ENCODE measurements at regions not wholly inside any gene's neighbourhood (a gene's known extent, or its start where the extent isn't known, plus 50 kb on each side); places are given as distances from the start of the nearest gene placed in this dataset.

DNA sequence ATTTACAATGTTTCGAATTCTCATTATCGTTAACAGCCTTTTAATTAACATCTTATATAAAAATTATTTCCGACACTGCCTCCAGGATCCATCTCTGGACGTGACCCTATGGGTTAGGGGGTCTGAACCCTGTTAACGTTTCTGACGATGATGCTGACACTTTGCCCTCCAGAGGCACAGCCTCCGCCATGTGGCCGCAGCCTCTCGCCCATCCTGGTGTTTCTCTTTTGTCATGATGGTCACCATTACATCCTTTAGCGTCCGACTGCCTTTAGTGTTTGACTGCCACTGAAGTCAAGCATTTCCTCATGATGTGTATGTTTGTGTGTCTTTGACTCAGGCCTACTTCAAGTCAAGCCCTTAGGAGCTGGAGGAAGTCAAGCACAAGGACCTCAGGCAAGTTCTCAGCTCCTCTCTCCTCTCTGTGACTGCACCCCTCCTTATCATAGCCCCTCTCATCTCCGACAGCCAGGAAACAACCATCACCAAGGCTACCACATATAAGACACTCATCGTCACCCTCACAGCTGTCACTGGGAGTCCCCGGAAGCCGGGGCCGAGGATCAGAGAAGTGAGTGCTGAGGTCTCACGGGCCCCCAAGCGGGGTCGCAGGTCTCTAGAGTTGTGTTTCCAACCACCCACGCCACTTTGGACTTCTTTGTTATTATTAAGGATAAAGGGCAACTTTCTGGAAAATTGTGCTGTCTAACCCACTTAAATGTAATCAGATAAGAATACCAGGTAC lies 96.1 kb upstream of the PPP2R2D start:
- H3K9me3 Mint-ChIP-seq (ENCODE audit: low read depth, unreplicated experiment) = peaks cover 3% of the 10 kb centered on the region
- no peaks in the 10 kb centered on the region for H3K36me3 Mint-ChIP-seq (ENCODE audit: insufficient read depth, unreplicated experiment)
- peaks cover 84% of the 10 kb centered on the region for H3K27me3 Mint-ChIP-seq (ENCODE audit: unreplicated experiment)
- intact Hi-C loops (cut with micrococcal nuclease; ENCODE audit: unreplicated experiment) = no loop called here
- no TSS peak for BruUV-seq (replicated peaks)
- H3K4me1 Mint-ChIP-seq (ENCODE audit: low read depth, unreplicated experiment) = no peaks in the 10 kb centered on the region
- TF ChIP-seq, protein P1, sequence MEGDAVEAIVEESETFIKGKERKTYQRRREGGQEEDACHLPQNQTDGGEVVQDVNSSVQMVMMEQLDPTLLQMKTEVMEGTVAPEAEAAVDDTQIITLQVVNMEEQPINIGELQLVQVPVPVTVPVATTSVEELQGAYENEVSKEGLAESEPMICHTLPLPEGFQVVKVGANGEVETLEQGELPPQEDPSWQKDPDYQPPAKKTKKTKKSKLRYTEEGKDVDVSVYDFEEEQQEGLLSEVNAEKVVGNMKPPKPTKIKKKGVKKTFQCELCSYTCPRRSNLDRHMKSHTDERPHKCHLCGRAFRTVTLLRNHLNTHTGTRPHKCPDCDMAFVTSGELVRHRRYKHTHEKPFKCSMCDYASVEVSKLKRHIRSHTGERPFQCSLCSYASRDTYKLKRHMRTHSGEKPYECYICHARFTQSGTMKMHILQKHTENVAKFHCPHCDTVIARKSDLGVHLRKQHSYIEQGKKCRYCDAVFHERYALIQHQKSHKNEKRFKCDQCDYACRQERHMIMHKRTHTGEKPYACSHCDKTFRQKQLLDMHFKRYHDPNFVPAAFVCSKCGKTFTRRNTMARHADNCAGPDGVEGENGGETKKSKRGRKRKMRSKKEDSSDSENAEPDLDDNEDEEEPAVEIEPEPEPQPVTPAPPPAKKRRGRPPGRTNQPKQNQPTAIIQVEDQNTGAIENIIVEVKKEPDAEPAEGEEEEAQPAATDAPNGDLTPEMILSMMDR (IDR thresholded peaks at IDR 0.05; ENCODE audit: unreplicated experiment) = no peak
- no peak for DNase-seq
- CTCF ChIA-PET = no interaction called here
- no peak overlapping the region for H3K4me3 Mint-ChIP-seq (ENCODE audit: low read depth, unreplicated experiment)
- no peak overlapping the region for H3K27ac Mint-ChIP-seq (ENCODE audit: unreplicated experiment)

GRCh38 chr10:131805696-131806095 lies 95.1 kb upstream of the PPP2R2D start:
- H3K4me1 Mint-ChIP-seq (ENCODE audit: low read depth, unreplicated experiment) = no peaks in the 10 kb centered on the region
- BruUV-seq (replicated peaks) = no TSS peak
- intact Hi-C loops (cut with micrococcal nuclease; ENCODE audit: unreplicated experiment) = no loop called here
- TF ChIP-seq, protein P1 (IDR thresholded peaks at IDR 0.05; ENCODE audit: unreplicated experiment) = no peak
- H3K9me3 Mint-ChIP-seq (ENCODE audit: low read depth, unreplicated experiment) = no peaks in the 10 kb centered on the region
- no peak overlapping the region for H3K4me3 Mint-ChIP-seq (ENCODE audit: low read depth, unreplicated experiment)
- CTCF ChIA-PET = no interaction called here
- DNase-seq = no peak
- H3K27me3 Mint-ChIP-seq (ENCODE audit: unreplicated experiment) = peaks cover 84% of the 10 kb centered on the region
- H3K36me3 Mint-ChIP-seq (ENCODE audit: insufficient read depth, unreplicated experiment) = no peaks in the 10 kb centered on the region
- H3K27ac Mint-ChIP-seq (ENCODE audit: unreplicated experiment) = no peak overlapping the region

- H3K4me1 Mint-ChIP-seq (ENCODE audit: low read depth, unreplicated experiment) = no peaks in the 10 kb centered on the region
- no TSS peak for BruUV-seq (replicated peaks)
- peaks cover 82% of the 10 kb centered on the region for H3K27me3 Mint-ChIP-seq (ENCODE audit: unreplicated experiment)
- no peaks in the 10 kb centered on the region for H3K9me3 Mint-ChIP-seq (ENCODE audit: low read depth, unreplicated experiment)
- TF ChIP-seq, protein P1 (IDR thresholded peaks at IDR 0.05; ENCODE audit: unreplicated experiment) = no peak
- no peak overlapping the region for H3K27ac Mint-ChIP-seq (ENCODE audit: unreplicated experiment)
- CTCF ChIA-PET = no interaction called here
- intact Hi-C loops (cut with micrococcal nuclease; ENCODE audit: unreplicated experiment) = no loop called here
- H3K4me3 Mint-ChIP-seq (ENCODE audit: low read depth, unreplicated experiment) = no peak overlapping the region
- no peaks in the 10 kb centered on the region for H3K36me3 Mint-ChIP-seq (ENCODE audit: insufficient read depth, unreplicated experiment)
- no peak for DNase-seq
Observed at GRCh38 chr10:131806146-131806545, 94.7 kb upstream of the PPP2R2D start.

- no TSS peak for BruUV-seq (replicated peaks)
- CTCF ChIA-PET = no interaction called here
- Mint-ChIP-seq H3K9me3 (ENCODE audit: low read depth, unreplicated experiment) (no peaks in the 10 kb centered on the region), H3K4me1 (ENCODE audit: low read depth, unreplicated experiment) (no peaks in the 10 kb centered on the region), H3K27me3 (ENCODE audit: unreplicated experiment) (peaks cover 76% of the 10 kb centered on the region), H3K36me3 (ENCODE audit: insufficient read depth, unreplicated experiment) (no peaks in the 10 kb centered on the region), H3K27ac (ENCODE audit: unreplicated experiment) (no peak overlapping the region), H3K4me3 (ENCODE audit: low read depth, unreplicated experiment) (no peak overlapping the region)
- no peak for DNase-seq
- intact Hi-C loops (cut with micrococcal nuclease; ENCODE audit: unreplicated experiment) = no loop called here
- TF ChIP-seq, protein P1 (IDR thresholded peaks at IDR 0.05; ENCODE audit: unreplicated experiment) = no peak
Observed at GRCh38 chr10:131806646-131807317, 94.0 kb upstream of the PPP2R2D start.

Data from Calu3 (cell line).